GM21737 (cell line): ENCODE measurements at regions not wholly inside any gene's neighbourhood (a gene's known extent, or its start where the extent isn't known, plus 50 kb on each side); places are given as distances from the start of the nearest gene placed in this dataset.
"Not testable (repeated sequence)": the region's sequence is repeated elsewhere in the genome, so short reads cannot be mapped to it uniquely, and the experiment has no call there.

Experiments
- ATAC-seq: cut with Tn5 transposase; IDR thresholded peaks from one replicate; pipeline ENCODE4 v1.9.1; 2021; ENCODE audit warnings: mild to moderate bottlenecking, moderate library complexity; ENCODE audit not compliant: unreplicated experiment

DNA sequence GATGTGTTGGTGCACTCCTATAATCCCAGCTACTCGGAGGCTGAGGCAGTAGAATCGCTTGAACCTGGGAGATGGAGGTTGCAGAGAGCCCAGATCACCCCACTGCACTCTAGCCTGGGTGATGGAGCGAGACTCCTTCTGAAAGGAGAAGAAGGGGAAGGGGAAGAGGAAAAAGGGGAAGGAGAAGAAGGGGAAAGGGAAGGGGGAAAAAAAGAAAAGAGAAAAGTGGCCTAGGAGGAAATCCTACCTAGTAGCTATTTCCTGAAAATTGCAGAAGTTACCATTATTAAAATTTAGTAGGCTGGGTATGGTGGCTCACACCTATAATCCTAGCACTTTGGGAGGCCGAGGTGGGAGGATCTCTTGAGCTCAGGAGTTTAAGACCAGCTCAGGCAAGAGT, 67.4 kb downstream of the ARRDC3 start:
- no peak for ATAC-seq

DNA sequence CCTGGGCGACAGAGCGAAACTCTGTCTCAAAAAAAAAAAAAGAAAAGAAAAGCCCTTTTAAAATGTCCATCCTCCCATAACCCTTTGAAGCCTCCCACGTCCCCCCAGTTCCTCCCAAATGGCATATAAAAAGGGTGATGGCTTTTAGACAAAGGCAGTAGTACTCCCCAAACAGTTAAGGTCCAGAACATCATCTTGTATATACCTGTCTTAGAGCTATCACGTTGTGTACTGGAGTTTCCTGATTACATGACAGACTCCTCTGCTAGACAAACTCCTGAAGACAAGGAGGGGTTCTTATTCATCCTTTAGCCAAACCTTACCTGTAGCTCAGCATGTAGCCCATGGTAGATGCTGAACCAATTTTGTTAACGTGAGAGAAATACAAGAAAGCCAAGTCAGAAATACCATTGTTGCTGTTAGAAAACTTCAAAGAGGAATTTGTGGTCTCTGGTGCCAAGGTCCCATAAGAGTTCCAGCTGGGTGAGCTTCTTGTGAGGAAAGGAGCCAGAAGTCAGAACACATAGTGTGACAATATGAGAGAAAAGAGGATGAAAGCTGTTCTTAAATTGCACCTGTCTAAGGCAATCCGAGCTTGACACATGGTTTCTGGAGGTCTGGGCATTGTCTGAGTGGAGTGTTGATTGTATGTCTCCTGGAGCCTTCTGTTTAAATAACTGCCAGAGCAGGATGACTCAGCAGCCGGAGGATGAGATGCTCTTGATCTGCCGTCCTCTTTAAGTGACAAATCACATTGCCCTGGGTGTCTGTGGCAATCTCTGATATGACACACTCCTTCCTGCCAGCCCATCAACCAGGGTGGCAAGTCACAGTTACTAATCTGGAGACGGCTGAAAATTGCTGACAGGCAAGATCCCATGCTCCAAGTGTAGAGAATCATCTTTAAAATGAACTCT, 69.1 kb downstream of the ARRDC3 start:
- peak; percentile 66 for ATAC-seq

DNA sequence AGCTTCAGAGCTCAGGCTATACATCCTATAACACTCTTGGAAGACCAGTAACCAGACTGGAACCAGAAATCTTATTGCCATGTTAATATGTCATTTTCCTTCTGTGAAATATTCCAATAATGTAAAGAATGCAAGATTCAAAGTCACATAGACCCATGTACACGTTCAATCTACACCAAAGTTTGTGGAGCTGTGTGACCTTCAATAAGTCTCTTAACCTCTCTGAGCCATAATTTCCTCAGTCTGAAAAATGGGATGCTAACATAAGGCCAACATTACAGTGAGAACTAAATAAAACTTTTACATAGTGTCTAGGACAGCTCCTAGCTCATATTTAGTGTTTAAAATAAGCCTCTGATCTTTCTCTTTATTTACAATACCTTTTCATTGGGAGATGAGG, 70.4 kb downstream of the ARRDC3 start:
- ATAC-seq = no peak

DNA sequence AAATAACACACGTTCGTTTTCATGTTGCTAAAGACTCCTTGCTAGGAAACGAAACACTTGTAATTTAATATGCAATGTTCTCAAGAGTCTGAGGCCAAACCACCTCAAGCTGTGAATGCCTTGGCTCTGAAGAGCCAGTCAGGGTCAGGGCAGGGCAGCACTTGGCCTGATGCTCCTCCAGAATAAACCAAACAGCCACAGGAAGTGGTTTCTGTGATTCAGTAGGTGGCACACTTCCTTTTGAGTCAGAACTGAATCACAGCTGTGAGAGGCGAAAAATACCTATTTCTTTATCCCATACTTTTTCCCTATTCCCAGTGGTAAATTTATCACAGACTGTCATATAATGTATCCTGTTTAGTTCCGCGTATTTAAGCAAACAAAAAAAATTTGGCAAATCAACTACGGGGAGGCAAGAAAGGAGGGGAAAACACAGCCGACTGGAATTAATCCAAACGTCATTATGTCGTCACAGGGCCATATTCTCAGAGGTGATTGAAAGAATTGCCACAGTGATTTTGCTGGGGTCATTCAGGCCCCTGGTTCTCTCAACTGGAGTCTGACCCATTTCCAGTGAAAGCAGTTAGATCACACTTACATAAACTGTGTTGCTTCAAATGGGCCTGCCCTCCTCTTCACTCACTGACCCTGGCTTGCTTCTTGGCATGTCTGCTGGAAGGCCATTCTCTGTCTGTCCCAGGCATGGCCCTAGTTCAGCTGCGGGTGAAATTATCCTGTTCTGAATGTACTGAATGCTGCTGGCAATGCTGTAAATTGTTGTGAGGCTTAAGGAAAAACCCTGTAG, 71.2 kb downstream of the ARRDC3 start:
- ATAC-seq = peak; percentile 95

DNA sequence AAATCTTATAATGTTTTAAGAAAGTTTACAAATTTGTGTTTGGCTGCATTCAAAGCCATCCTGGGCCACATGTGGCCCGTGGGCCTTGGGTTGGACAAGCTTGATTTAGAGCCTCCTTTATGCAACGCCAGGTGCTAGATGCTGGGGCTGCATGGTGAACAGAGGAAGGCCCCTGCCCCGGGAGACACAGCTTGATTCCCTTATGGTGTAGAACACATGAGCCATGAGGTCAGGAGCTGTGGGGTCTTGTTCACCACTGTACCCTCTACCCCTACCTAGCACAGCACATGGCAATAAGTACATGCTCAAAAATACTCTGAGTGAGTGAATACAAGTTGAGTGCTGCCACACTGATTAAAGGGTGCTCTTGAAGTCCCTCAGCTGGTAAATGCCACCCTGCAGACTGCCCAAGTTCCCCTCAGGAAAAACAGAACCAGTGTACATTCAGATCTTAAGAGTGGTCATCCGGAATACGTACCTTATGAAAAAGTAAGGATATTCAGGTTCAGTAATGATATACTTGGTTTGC, 71.9 kb downstream of the ARRDC3 start:
- peak; percentile 22 for ATAC-seq

DNA sequence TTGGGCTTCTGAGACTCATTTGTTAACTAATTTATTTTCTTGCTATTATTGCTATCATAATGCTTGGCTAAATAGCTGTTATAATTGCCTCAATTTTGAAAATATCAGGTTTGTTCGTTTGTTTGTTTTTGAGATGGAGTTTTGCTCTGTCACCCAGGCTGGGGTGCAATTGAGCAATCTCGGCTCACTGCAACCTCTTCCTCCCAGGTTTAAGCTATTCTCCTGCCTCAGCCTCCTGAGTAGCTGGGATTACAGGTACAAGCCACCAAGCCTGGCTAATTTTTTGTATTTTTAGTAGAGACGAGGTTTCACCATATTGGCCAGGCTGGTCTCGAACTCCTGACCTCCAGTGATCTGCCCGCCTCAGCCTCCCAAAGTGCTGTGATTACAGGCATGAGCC, 75.0 kb downstream of the ARRDC3 start:
- not testable (repeated sequence) for ATAC-seq

DNA sequence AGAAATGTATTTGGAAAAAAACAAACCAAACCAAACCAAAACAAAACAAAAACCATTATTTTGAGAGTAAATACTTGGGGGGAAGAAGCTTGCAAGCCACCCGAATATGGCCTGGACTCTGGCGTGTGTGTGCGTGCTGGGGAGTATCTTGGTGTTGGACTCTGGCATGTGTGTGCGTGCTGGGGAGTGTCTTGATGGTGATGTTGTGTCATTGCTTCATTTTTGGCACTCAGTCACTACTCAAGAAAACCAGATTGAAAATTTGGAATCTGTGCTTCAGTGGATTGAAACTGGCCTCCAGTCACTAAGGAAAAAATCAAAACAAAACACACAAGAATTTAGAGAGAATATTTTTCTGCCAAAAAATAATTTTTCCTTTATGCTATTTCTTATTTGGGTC, 76.1 kb downstream of the ARRDC3 start:
- no peak for ATAC-seq

DNA sequence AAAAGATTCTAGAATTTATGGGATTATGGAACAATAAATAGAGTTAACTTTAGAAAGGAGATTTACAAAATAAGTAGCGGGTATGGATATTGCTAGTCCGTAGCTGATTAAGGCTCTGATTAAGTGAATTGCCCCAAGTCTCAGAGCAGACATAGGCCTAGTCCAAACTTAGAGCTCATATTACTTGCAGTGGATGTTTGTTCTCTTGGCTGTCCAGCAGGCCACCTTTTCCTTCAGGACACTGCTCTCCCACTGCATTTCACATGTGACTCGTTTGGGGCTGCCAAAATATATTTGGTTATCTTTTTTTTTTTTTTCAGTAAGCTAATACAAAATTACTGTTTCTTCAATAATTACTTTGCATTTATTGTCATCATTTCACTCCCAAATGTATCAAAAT, 76.6 kb downstream of the ARRDC3 start:
- ATAC-seq = no peak

DNA sequence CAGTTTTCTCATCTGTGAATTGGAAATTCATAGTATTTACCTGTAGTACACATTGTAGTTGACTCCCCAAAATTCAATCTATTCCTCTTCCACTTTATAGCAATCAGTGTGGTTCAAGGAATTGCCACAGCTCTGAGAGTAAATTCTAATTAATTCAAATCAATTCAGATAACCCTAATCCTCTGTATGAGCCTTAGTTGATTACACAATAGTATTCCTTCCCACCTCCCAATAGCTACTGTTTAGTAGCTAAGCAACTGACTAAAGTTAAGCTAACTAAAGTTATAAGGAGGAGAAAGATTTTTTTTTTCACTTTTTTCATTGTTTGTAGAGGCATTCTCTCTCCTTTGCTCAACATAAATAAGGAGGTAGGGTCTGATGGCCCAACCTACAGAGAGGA, 77.5 kb downstream of the ARRDC3 start:
- ATAC-seq = no peak

DNA sequence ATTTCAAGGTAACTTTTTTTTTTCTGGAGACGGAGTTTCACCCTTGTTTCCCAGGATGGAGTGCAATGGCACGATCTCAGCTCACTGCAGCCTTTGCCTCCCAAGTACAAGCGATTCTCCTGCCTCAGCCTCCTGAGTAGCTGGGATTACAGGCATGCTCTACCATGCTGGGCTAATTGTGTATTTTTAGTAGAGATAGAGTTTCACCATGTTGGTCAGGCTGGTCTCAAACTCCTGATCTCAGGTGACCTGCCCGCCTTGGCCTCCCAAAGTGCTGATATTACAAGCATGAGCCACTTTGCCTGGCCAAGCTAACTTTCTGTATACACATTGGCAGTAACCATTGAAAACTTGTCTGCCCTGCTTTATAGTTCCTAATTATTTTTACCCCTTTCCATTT, 79.1 kb downstream of the ARRDC3 start:
- not testable (repeated sequence) for ATAC-seq

DNA sequence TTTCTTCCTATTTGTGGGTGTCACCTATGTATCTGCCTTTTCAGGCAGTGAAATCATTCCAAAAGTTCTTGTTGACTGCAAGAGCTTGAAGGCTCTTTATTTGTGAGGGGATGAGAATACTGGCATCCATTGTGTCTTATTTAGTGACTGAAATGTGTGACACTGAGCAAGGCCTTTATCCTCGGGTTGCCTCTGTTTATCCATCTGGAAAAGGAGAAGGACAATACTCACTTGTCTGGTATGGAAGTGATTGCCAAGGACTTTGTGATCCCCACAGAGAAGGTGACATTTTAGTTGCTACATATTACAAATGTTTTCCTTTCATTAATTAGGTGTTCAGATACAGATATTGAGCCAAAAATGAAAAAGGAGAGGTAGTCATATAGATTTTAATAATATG, 80.2 kb downstream of the ARRDC3 start:
- no peak for ATAC-seq

DNA sequence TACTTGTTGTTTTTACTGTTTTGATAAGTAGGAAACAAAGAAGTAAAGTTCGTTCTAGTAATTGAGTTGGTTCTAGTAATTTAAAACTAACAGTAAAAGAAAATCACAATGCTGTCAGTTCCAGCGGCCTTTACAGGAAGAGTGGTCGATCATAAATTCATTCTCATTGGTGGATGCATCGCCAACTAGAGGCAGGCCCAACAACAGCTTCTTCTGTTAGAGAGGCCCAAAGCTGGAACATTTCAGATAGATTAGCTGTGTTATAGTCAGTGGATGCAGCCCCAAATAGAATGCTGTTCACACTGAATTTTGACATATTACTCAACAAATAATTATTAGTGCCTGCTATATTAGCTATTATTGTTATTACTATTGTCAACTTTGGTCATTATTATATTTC, 80.8 kb downstream of the ARRDC3 start:
- no peak for ATAC-seq

DNA sequence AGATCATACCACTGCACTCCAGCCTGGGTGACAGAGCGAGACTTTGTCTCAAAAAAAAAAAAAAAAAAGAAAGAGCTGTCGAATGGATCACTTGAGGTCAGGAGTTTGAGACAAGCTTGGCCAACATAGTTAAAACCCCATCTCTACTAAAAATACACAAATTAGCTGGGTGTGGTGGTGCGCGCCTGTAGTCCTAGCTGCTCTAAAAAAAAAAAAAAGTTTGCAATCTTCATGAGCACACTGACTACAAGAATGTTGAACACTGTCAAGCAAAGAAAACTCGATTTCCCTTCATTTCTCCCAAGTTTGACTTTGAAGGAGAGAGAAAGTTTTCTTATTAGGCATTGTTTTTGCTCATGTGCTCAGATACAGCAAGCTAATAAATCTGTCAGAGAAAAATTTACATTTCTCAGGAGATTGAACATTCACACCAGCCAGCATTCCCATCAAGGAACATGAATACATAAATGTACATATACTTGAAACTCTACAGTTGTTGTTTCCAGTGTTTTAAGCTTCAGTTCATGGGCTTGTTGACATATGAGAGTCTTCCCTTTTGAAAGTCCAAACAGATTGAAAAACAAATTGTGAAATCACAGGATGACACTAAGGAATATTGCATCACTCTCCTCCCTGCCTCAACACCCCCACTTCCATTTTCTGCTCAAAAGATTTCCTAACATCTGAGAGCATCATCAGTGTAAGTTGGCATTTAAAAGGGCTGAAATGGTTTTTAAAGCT, 81.8 kb downstream of the ARRDC3 start:
- ATAC-seq = no peak

DNA sequence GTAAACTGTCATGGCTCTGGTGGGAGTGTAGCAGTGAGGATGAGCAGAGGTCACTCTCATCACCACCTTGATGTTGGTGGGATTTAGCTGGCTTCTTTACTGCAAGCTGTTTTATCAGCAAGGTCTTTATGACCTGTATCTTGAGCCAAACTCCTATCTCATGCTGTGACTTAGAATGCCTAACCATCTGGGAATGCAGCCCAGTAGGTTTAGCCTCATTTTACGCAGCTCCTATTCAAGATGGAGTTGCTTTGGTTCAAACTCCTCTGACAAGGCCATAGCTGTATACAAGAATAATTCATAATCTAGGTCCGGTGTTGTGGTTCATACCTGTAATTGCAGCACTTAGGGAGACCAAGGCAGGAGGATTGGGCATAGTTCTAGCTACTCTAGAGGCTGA, 85.1 kb downstream of the ARRDC3 start:
- no peak for ATAC-seq

DNA sequence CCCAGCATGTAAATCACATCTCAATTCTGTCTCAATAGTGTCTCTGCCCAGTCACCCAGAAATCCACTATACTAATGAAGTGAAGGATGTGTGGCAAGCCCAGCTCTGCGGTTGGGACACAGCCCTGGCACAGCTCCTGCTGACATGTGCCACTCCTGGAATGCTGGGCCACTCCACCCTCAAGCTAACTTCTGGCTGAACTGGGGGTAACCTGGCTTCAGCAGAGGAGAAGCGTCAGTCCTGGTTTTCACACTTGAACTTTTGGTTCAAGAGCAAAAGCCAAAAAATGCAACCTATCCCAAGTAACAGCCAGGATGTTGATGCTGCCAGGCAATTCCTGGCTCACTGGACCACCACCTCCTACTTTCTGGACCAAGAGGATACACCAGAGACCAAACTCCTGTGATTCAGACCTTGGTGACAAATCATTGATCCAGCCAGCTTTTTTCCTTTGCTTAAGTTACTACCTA, 86.4 kb downstream of the ARRDC3 start:
- ATAC-seq = no peak

DNA sequence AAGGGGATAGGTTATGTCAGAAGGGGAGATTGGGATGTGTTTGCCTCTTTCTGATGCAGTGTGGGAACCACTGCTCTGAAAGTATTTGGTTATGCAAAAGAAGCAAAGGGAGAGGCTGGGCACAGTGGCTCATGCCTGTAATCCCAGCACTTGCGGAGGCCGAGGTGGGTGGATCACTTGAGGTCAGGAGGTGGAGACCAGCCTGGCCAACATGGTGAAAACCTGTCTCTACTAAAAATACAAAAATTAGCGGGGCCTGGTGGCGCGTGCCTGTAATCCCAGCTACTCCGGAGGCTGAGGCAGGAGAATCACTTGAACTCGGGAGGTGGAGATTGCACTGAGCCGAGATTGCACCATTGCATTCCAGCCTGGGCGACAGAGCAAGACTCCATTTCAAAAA, 87.0 kb downstream of the ARRDC3 start:
- not testable (repeated sequence) for ATAC-seq

DNA sequence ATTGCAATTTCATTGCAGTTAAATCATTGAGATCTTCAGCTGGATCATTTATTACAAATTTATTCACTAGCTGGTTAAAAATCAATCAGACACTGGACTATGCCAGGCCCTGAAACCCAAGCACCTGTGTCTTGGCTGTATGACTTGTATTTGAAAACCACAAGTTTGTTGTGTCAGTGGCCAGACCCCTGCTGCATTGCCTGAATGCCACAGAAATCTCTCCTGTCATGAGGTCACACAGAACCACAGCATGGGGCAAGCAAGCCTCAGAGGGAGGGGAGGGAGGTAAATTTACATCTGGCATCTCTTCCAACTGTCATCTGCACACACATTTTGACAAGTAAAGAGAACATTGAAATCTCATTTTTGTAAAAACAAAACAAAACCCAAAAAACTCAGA, 90.0 kb downstream of the ARRDC3 start:
- peak; percentile 98 for ATAC-seq

DNA sequence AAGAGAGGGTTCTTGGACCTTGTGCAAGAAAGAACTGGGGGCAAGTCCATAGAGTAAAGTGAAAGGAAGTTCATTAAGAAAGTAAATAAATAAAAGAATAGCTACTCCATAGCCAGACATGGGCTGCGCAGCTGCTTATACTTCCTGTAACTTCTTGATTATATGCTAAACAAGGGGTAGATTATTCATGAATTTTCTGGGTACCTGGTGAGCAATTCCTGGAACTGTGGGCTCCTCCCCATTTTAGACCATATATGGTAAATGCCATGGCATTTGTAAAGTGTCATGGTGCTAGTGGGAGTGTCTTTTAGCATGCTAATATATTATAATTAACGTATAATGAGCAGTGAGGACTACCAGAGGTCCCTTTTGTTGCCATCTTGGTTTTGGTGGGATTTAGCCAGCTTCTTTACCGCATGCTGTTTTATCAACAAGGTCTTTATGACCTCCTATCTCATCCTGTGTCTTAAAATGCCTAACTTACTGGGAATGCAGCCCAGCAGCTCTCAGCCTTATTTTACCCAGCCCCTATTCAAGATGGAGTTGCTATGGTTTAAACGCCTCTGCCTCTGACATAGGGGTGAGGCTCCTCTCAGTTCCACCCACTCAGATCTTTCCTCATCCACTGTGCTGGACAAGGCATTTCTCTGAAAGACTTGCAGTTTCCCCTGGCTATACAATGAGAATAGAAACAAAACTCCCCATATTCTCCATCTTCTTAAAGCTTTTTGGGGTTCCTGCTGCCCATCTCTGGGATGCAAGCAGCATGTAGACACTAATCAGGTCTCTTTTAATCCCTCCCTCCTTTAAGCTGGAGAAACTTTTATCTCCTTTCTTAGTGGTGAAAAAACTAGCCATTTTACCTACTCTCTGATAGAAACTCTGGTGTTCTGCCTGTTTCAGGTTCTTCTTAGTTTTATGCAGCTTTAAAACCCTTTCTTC, 91.2 kb downstream of the ARRDC3 start:
- no peak for ATAC-seq

DNA sequence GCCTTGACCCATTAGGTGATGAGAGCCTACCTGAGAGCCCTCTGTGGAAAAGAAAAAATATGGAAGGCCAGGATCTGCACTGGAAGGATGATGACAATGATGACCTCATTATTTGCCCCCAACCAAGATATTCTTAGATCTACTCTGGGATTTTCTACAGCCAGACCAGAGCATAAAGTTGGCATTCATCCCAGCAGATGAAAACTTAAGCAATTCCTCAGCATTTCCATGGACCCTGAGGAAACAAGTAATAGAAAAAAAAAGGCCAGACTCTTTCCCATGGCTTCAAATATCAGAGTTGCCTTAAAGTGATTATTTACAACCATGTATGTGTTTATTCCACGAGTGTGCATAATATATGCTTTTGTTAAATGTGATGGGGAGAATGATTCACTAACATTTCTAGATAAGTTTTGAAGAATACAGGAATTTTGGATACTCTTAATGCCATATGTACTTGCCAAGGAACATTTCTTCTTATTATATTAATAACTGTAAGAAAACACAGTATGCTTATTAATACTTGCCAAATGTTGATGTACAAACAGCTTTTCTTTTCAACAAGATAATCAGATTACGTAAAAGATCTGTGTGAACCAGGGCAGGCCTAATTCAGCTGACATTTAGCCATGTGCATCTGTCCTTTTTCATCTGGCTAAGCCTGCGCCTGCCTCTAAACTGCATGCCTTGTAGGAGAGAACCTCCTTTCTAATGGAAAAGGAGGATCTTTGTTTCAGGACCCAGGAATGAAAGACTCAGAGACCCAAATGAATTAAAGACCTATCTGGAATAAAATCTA, 94.8 kb downstream of the ARRDC3 start:
- no peak for ATAC-seq
